ENCODE measurements at regions not wholly inside any gene's neighbourhood (a gene's known extent, or its start where the extent isn't known, plus 50 kb on each side); places are given as distances from the start of the nearest gene placed in this dataset.
"Not testable (repeated sequence)": the region's sequence is repeated elsewhere in the genome, so short reads cannot be mapped to it uniquely, and the experiment has no call there.

DNA sequence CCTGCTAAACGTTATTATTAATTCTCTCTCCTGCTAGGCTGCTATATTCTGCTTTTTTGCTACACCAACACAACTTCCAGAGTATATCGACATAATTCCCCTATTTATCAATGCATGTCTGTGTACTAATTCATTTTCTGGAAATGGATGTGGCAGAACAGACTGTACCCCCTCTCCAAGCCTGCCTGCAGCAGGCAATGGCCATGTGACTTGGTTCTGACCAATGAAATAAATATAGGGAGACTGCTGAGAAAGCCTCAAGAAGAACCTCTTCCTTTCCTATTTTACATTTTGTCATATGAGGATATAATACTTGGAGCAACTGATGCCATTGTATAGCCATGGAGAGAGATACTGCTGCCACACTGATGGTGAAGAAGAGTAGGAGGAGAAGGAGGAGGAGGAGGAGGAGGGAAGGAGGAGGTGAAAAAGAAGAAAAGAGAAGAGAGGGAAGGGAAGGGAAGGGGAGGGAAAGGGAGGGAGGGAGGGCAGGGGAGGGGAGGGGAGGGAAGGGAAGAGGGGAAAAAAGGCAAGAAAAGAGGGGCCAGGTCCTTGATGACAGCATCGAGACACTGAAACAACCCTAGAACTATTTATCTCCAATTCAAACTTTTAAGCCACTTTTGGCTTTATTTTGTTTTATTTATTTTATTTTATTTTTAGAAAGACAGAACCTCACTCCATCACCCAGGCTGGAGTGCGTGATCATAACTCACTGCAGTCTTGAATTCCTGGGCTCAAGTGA is 57.0 kb upstream of the SPP1 start:
- in situ Hi-C loops (cut with MboI), result no loop called here
- Histone ChIP-seq H2AFZ (ENCODE audit: low read depth, low read length) (no peak overlapping the region), H3K4me1 (replicated peaks in 1 of 2; ENCODE audit: control insufficient read depth in 2 of 2, insufficient read depth in 2 of 2, low read length in 2 of 2) (no peaks in the 10 kb centered on the region), H3K9ac (ENCODE audit: insufficient read depth in 1 of 2, low read depth in 2 of 2, low read length in 2 of 2) (no peak overlapping the region), H3K4me3 (no peak overlapping the region), H3K27ac (ENCODE audit: extremely low read depth, low read depth, low read length) (no peak overlapping the region), H3K79me2 (ENCODE audit: control insufficient read depth, insufficient read depth, low read length) (no peaks in the 10 kb centered on the region), H4K20me1 (replicated peaks; ENCODE audit: control insufficient read depth, insufficient read depth, low read length) (no peaks in the 10 kb centered on the region), H3K27me3 (ENCODE audit: control insufficient read depth in 2 of 2, insufficient read depth in 2 of 2, low read length in 2 of 2) (no peaks in the 10 kb centered on the region; a peak in 1 of 5 replicates), H3K9me1 (ENCODE audit: control insufficient read depth, insufficient read depth, low read length) (no peaks in the 10 kb centered on the region), H3K4me2 (ENCODE audit: insufficient read depth, low read length) (no peak overlapping the region), H3K9me3 (replicated peaks; ENCODE audit: control insufficient read depth, insufficient read depth, low read depth, low read length) (no peaks in the 10 kb centered on the region), H3K36me3 (ENCODE audit: control insufficient read depth, insufficient read depth, low read length) (no peaks in the 10 kb centered on the region)
- BruUV-seq (replicated peaks), result no TSS peak
- POLR2A ChIA-PET, result no interaction called here
- 0% methylated on average over 4 of the region's 4 CpGs for WGBS (ENCODE audit: insufficient coverage, low coverage, missing lambda C conversion rate)
- ATAC-seq (no peak), DNase-seq (ENCODE audit: extremely low read depth in 1 of 4, low spot score in 3 of 4) (no peak), FAIRE-seq (no peak)
- TF ChIP-seq, protein P1, sequence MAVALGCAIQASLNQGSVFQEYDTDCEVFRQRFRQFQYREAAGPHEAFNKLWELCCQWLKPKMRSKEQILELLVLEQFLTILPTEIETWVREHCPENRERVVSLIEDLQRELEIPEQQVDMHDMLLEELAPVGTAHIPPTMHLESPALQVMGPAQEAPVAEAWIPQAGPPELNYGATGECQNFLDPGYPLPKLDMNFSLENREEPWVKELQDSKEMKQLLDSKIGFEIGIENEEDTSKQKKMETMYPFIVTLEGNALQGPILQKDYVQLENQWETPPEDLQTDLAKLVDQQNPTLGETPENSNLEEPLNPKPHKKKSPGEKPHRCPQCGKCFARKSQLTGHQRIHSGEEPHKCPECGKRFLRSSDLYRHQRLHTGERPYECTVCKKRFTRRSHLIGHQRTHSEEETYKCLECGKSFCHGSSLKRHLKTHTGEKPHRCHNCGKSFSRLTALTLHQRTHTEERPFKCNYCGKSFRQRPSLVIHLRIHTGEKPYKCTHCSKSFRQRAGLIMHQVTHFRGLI (CRISPR knock-in tag; IDR thresholded peaks at IDR 0.05), result no peak
- TF ChIP-seq HNRNPL (IDR thresholded peaks at IDR 0.05; ENCODE audit: low read depth, low read length), result no peak
- TF ChIP-seq RCOR1 (IDR thresholded peaks at IDR 0.05; ENCODE audit: borderline replicate concordance in 1 of 2, low read depth in 2 of 2, low read length in 2 of 2), result no peak
- TF ChIP-seq FOXP4 (CRISPR knock-in tag; IDR thresholded peaks at IDR 0.05; ENCODE audit: borderline replicate concordance), result no peak
- TF ChIP-seq ESRRA (IDR thresholded peaks at IDR 0.05; ENCODE audit: borderline replicate concordance, low read depth), result no peak
- intact Hi-C loops (cut with micrococcal nuclease), result no loop called here
- CTCF ChIA-PET (ENCODE audit: low intra/inter-chr PET ratio), result no interaction called here

DNA sequence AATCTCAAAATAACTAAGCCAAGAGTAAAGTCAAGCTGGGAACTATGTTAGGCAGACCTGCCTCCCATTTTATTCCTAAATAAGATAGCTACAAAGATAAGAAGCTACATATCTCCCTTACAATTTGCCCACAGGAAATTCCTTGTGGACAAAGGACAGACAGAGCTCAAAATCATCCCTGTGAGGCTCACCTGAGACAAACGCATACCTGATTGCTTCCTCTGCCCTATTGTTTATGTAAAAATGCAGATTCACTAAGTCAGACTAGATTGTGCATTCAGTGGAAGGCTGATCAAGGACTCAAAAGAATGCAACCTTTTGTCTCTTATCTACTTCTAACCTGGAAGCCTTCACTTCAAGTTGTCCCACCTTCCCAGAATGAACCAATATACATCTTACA is 56.2 kb upstream of the SPP1 start:
- H3K9ac ChIP-seq (ENCODE audit: insufficient read depth in 1 of 2, low read depth in 2 of 2, low read length in 2 of 2); H3K4me1 ChIP-seq (replicated peaks in 1 of 2; ENCODE audit: control insufficient read depth in 2 of 2, insufficient read depth in 2 of 2, low read length in 2 of 2); H3K9me3 ChIP-seq (replicated peaks; ENCODE audit: control insufficient read depth, insufficient read depth, low read depth, low read length); FAIRE-seq; H3K9me1 ChIP-seq (ENCODE audit: control insufficient read depth, insufficient read depth, low read length); H3K79me2 ChIP-seq (ENCODE audit: control insufficient read depth, insufficient read depth, low read length); DNase-seq (ENCODE audit: extremely low read depth in 1 of 4, low spot score in 3 of 4); H3K4me2 ChIP-seq (ENCODE audit: insufficient read depth, low read length); H4K20me1 ChIP-seq (replicated peaks; ENCODE audit: control insufficient read depth, insufficient read depth, low read length); CTCF ChIA-PET (ENCODE audit: low intra/inter-chr PET ratio); H3K36me3 ChIP-seq (ENCODE audit: control insufficient read depth, insufficient read depth, low read length); H3K27ac ChIP-seq (ENCODE audit: extremely low read depth, low read depth, low read length); H3K27me3 ChIP-seq (ENCODE audit: control insufficient read depth in 2 of 2, insufficient read depth in 2 of 2, low read length in 2 of 2); POLR2A ChIA-PET; ATAC-seq; H3K4me3 ChIP-seq; in situ Hi-C loops (cut with MboI); H2AFZ ChIP-seq (ENCODE audit: low read depth, low read length); intact Hi-C loops (cut with micrococcal nuclease); BruUV-seq (replicated peaks): not testable (repeated sequence)
- 0% methylated on average over 1 of the region's 1 CpG for WGBS (ENCODE audit: insufficient coverage, low coverage, missing lambda C conversion rate)
